ENCODE measurements at regions not wholly inside any gene's neighbourhood (a gene's known extent, or its start where the extent isn't known, plus 50 kb on each side); places are given as distances from the start of the nearest gene placed in this dataset.

DNA sequence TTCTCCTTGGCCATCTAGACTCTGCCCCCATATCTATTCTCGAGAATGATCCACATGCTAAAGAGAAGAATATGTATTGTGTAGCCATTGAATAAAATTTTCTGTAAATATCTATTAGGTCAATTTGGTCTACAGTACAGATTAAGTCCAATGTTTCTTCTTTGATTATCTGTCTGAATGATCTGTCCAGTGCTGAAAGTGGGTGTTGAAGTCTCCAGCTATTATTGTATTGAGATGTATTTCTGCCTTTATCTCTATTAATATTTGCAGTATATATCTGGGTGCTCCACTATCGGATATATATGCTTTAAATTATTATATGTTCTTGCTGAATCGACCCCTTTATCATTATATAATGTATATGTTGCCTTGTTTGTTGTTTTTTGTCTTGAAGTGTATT, 384.9 kb upstream of the ROBO1 start:
- H3K27me3 ChIP-seq (ENCODE audit: control insufficient read depth, insufficient read depth, low read length): no peaks in the 10 kb centered on the region
- no TSS peak for BruUV-seq (replicated peaks)
- no peaks in the 10 kb centered on the region for H3K36me3 ChIP-seq (ENCODE audit: control insufficient read depth, insufficient read depth, low read length)
- CTCF ChIA-PET: no interaction called here
- H3K27ac ChIP-seq (ENCODE audit: low read length): no peak overlapping the region
- POLR2A ChIA-PET: no interaction called here
- DNase-seq (ENCODE audit: low read depth, low spot score) (no peak), ATAC-seq (no peak)
- H3K4me1 ChIP-seq (ENCODE audit: control insufficient read depth, insufficient read depth, low read length): no peaks in the 10 kb centered on the region
- intact Hi-C loops (cut with micrococcal nuclease; ENCODE audit: unreplicated experiment) (no loop called here), in situ Hi-C loops (cut with HindIII; ENCODE audit: low pct_unique_long_range_greater_than_20kb, low sequenced_read_pairs) (no loop called here)
- no peak overlapping the region for H3K4me3 ChIP-seq (ENCODE audit: low read depth in 2 of 2, low read length in 2 of 2)
- no peaks in the 10 kb centered on the region for H3K9me3 ChIP-seq (ENCODE audit: control insufficient read depth, insufficient read depth, low read depth, low read length)
- TF ChIP-seq TCF7L2 (IDR thresholded peaks at IDR 0.05; ENCODE audit: low read depth, low read length) (no peak), SIN3A (IDR thresholded peaks at IDR 0.05; ENCODE audit: borderline replicate concordance, insufficient read depth, low read depth, low read length) (no peak), POLR2AphosphoS5 (IDR thresholded peaks at IDR 0.05; ENCODE audit: low read depth, low read length) (no peak)
- TF ChIP-seq, protein P1, sequence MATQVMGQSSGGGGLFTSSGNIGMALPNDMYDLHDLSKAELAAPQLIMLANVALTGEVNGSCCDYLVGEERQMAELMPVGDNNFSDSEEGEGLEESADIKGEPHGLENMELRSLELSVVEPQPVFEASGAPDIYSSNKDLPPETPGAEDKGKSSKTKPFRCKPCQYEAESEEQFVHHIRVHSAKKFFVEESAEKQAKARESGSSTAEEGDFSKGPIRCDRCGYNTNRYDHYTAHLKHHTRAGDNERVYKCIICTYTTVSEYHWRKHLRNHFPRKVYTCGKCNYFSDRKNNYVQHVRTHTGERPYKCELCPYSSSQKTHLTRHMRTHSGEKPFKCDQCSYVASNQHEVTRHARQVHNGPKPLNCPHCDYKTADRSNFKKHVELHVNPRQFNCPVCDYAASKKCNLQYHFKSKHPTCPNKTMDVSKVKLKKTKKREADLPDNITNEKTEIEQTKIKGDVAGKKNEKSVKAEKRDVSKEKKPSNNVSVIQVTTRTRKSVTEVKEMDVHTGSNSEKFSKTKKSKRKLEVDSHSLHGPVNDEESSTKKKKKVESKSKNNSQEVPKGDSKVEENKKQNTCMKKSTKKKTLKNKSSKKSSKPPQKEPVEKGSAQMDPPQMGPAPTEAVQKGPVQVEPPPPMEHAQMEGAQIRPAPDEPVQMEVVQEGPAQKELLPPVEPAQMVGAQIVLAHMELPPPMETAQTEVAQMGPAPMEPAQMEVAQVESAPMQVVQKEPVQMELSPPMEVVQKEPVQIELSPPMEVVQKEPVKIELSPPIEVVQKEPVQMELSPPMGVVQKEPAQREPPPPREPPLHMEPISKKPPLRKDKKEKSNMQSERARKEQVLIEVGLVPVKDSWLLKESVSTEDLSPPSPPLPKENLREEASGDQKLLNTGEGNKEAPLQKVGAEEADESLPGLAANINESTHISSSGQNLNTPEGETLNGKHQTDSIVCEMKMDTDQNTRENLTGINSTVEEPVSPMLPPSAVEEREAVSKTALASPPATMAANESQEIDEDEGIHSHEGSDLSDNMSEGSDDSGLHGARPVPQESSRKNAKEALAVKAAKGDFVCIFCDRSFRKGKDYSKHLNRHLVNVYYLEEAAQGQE (IDR thresholded peaks at IDR 0.05; ENCODE audit: insufficient read depth in 1 of 2, low read depth in 2 of 2, low read length in 1 of 2): peak in 1 of 2 experiments; percentile 51; a peak in 1 of 4 replicates
- TF ChIP-seq, protein P2, sequence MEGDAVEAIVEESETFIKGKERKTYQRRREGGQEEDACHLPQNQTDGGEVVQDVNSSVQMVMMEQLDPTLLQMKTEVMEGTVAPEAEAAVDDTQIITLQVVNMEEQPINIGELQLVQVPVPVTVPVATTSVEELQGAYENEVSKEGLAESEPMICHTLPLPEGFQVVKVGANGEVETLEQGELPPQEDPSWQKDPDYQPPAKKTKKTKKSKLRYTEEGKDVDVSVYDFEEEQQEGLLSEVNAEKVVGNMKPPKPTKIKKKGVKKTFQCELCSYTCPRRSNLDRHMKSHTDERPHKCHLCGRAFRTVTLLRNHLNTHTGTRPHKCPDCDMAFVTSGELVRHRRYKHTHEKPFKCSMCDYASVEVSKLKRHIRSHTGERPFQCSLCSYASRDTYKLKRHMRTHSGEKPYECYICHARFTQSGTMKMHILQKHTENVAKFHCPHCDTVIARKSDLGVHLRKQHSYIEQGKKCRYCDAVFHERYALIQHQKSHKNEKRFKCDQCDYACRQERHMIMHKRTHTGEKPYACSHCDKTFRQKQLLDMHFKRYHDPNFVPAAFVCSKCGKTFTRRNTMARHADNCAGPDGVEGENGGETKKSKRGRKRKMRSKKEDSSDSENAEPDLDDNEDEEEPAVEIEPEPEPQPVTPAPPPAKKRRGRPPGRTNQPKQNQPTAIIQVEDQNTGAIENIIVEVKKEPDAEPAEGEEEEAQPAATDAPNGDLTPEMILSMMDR (IDR thresholded peaks at IDR 0.05): no peak

DNA sequence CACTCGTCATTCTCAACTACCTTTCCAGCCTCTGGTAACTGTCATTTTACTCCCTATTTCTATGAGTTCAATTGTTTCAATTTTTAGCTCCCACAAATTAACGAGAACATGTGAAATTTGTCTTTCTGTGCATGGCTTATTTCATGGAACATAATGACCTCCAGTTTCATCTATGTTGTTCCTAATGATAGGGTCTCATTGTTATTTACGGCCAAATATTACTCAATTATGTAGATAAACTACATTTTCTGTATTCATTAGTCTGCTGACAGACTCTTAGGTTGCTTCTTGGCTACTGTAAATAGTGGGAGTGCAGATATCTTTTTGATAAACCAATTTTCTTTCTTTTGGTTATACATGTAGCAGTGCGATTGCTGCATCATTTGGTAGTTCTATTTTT, 374.9 kb upstream of the ROBO1 start:
- no peak for DNase-seq (ENCODE audit: low read depth, low spot score)
- no TSS peak for BruUV-seq (replicated peaks)
- H3K36me3 ChIP-seq (ENCODE audit: control insufficient read depth, insufficient read depth, low read length): no peaks in the 10 kb centered on the region
- no peak for ATAC-seq
- in situ Hi-C loops (cut with HindIII; ENCODE audit: low pct_unique_long_range_greater_than_20kb, low sequenced_read_pairs) (no loop called here), intact Hi-C loops (cut with micrococcal nuclease; ENCODE audit: unreplicated experiment) (no loop called here)
- no peak overlapping the region for H3K4me3 ChIP-seq (ENCODE audit: low read depth in 2 of 2, low read length in 2 of 2)
- no peaks in the 10 kb centered on the region for H3K4me1 ChIP-seq (ENCODE audit: control insufficient read depth, insufficient read depth, low read length)
- no peaks in the 10 kb centered on the region for H3K27me3 ChIP-seq (ENCODE audit: control insufficient read depth, insufficient read depth, low read length)
- POLR2A ChIA-PET: no interaction called here
- CTCF ChIA-PET: no interaction called here
- H3K27ac ChIP-seq (ENCODE audit: low read length): no peak overlapping the region
- no peak for TF ChIP-seq POLR2AphosphoS5 (IDR thresholded peaks at IDR 0.05; ENCODE audit: low read depth, low read length)
- TF ChIP-seq, protein P2 (IDR thresholded peaks at IDR 0.05): no peak
- TF ChIP-seq SIN3A (IDR thresholded peaks at IDR 0.05; ENCODE audit: borderline replicate concordance, insufficient read depth, low read depth, low read length): no peak
- no peak for TF ChIP-seq TCF7L2 (IDR thresholded peaks at IDR 0.05; ENCODE audit: low read depth, low read length)
- no peaks in the 10 kb centered on the region for H3K9me3 ChIP-seq (ENCODE audit: control insufficient read depth, insufficient read depth, low read depth, low read length)

All from Panc1 (cell line).